ENCODE measurements at regions not wholly inside any gene's neighbourhood (a gene's known extent, or its start where the extent isn't known, plus 50 kb on each side); places are given as distances from the start of the nearest gene placed in this dataset.

- Mint-ChIP-seq H3K36me3 (ENCODE audit: insufficient read depth, unreplicated experiment) (no peaks in the 10 kb centered on the region), H3K27ac (ENCODE audit: unreplicated experiment) (no peak overlapping the region), H3K4me1 (ENCODE audit: low read depth, unreplicated experiment) (peaks cover 6% of the 10 kb centered on the region), H3K27me3 (ENCODE audit: insufficient read depth, unreplicated experiment) (no peaks in the 10 kb centered on the region), H3K9me3 (ENCODE audit: unreplicated experiment) (no peaks in the 10 kb centered on the region), H3K4me3 (ENCODE audit: unreplicated experiment) (no peak overlapping the region)
- DNase-seq = no peak
- POLR2A ChIA-PET = no interaction called here
- H3K27me3 ChIP-seq (replicated peaks; ENCODE audit: control insufficient read depth, insufficient read depth, low read length) = no peaks in the 10 kb centered on the region
- H3K4me1 ChIP-seq = no peaks in the 10 kb centered on the region
- no peaks in the 10 kb centered on the region for H3K36me3 ChIP-seq (ENCODE audit: control insufficient read depth, insufficient read depth, low read length)
- no peaks in the 10 kb centered on the region for H3K9me3 ChIP-seq
- intact Hi-C loops (cut with micrococcal nuclease; ENCODE audit: unreplicated experiment) = no loop called here
- BruUV-seq (replicated peaks) = no TSS peak
- H3K4me3 ChIP-seq (ENCODE audit: low read depth, low read length) = no peak overlapping the region
- CTCF ChIA-PET = no interaction called here
- no peak for TF ChIP-seq CTCF (IDR thresholded peaks at IDR 0.05; ENCODE audit: insufficient read depth in 1 of 2, low read depth in 1 of 2, low read length in 1 of 2, severe bottlenecking in 1 of 2, unreplicated experiment in 1 of 2)
Observed at GRCh38 chr9:90368241-90368640, 274.4 kb downstream of the DIRAS2 start.

DNA sequence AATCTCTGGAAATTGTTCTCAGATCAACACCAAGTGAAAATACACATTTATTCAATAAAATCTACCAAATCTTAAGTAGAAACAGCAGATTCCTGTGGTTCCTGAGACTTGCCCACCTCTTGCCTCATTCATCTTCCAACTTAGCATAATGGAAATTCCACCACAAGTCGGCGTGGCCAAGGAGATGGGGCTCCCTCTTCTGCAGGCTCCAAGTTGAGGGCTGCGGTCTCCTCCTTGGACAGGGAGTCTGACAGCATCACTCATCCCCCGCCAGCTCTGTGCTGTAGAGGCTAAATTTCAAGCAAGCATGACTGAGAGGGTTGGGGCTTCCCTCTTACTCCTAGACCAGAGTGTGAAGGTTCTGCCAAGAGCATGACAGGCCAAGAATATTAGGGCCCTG, 273.7 kb downstream of the DIRAS2 start:
- no TSS peak for BruUV-seq (replicated peaks)
- H3K36me3 ChIP-seq (ENCODE audit: control insufficient read depth, insufficient read depth, low read length) = no peaks in the 10 kb centered on the region
- ChIA-PET CTCF (no interaction called here), POLR2A (no interaction called here)
- H3K27me3 Mint-ChIP-seq (ENCODE audit: insufficient read depth, unreplicated experiment) = no peaks in the 10 kb centered on the region
- no peak overlapping the region for H3K4me3 Mint-ChIP-seq (ENCODE audit: unreplicated experiment)
- H3K4me3 ChIP-seq (ENCODE audit: low read depth, low read length) = no peak overlapping the region
- DNase-seq = no peak
- no peaks in the 10 kb centered on the region for H3K27me3 ChIP-seq (replicated peaks; ENCODE audit: control insufficient read depth, insufficient read depth, low read length)
- peaks cover 6% of the 10 kb centered on the region for H3K4me1 Mint-ChIP-seq (ENCODE audit: low read depth, unreplicated experiment)
- no peaks in the 10 kb centered on the region for H3K9me3 ChIP-seq
- no peak overlapping the region for H3K27ac Mint-ChIP-seq (ENCODE audit: unreplicated experiment)
- TF ChIP-seq CTCF (IDR thresholded peaks at IDR 0.05; ENCODE audit: insufficient read depth in 1 of 2, low read depth in 1 of 2, low read length in 1 of 2, severe bottlenecking in 1 of 2, unreplicated experiment in 1 of 2) = no peak
- intact Hi-C loops (cut with micrococcal nuclease; ENCODE audit: unreplicated experiment) = no loop called here
- H3K36me3 Mint-ChIP-seq (ENCODE audit: insufficient read depth, unreplicated experiment) = no peaks in the 10 kb centered on the region
- H3K9me3 Mint-ChIP-seq (ENCODE audit: unreplicated experiment) = no peaks in the 10 kb centered on the region
- H3K4me1 ChIP-seq = no peaks in the 10 kb centered on the region

GRCh38 chr9:90379771-90380170, 262.9 kb downstream of the DIRAS2 start:
- intact Hi-C loops (cut with micrococcal nuclease; ENCODE audit: unreplicated experiment) = no loop called here
- no peak overlapping the region for H3K4me3 ChIP-seq (ENCODE audit: low read depth, low read length)

More at GRCh38 chr9:90379771-90380170, 262.9 kb downstream of the DIRAS2 start:
- no peak for DNase-seq
- ChIA-PET POLR2A (no interaction called here), CTCF (no interaction called here)
- Histone ChIP-seq H3K4me1 (no peaks in the 10 kb centered on the region), H3K36me3 (ENCODE audit: control insufficient read depth, insufficient read depth, low read length) (no peaks in the 10 kb centered on the region), H3K27me3 (replicated peaks; ENCODE audit: control insufficient read depth, insufficient read depth, low read length) (no peaks in the 10 kb centered on the region), H3K9me3 (no peaks in the 10 kb centered on the region)
- no peaks in the 10 kb centered on the region for H3K9me3 Mint-ChIP-seq (ENCODE audit: unreplicated experiment)
- TF ChIP-seq CTCF (IDR thresholded peaks at IDR 0.05; ENCODE audit: insufficient read depth in 1 of 2, low read depth in 1 of 2, low read length in 1 of 2, severe bottlenecking in 1 of 2, unreplicated experiment in 1 of 2) = no peak
- no peaks in the 10 kb centered on the region for H3K4me1 Mint-ChIP-seq (ENCODE audit: low read depth, unreplicated experiment)
- no TSS peak for BruUV-seq (replicated peaks)
- no peak overlapping the region for H3K4me3 Mint-ChIP-seq (ENCODE audit: unreplicated experiment)
- H3K27ac Mint-ChIP-seq (ENCODE audit: unreplicated experiment) = no peak overlapping the region
- H3K36me3 Mint-ChIP-seq (ENCODE audit: insufficient read depth, unreplicated experiment) = no peaks in the 10 kb centered on the region
- H3K27me3 Mint-ChIP-seq (ENCODE audit: insufficient read depth, unreplicated experiment) = no peaks in the 10 kb centered on the region

Measured in Caco-2 (cell line).